ENCODE measurements at regions not wholly inside any gene's neighbourhood (a gene's known extent, or its start where the extent isn't known, plus 50 kb on each side); places are given as distances from the start of the nearest gene placed in this dataset.

GRCh38 chr4:175450446-175450845, 361.6 kb downstream of the GPM6A start:
- DNase-seq, result no peak

GRCh38 chr4:175451238-175451965, 360.7 kb downstream of the GPM6A start:
- no peak for DNase-seq

GRCh38 chr4:175453456-175453855, 358.6 kb downstream of the GPM6A start:
- no peak for DNase-seq

- DNase-seq, result no peak
Observed at GRCh38 chr4:175456131-175456530, 355.9 kb downstream of the GPM6A start.

- DNase-seq, result no peak
Observed at GRCh38 chr4:175457956-175458355, 354.1 kb downstream of the GPM6A start.

- no peak for DNase-seq
Observed at GRCh38 chr4:175459571-175459970, 352.5 kb downstream of the GPM6A start.

GRCh38 chr4:175460414-175460813, 351.6 kb downstream of the GPM6A start:
- DNase-seq, result no peak

- no peak for DNase-seq
Observed at GRCh38 chr4:175469514-175469913, 342.6 kb downstream of the GPM6A start.

- DNase-seq, result no peak
Observed at GRCh38 chr4:175470131-175470530, 341.9 kb downstream of the GPM6A start.

GRCh38 chr4:175480404-175480803, 331.7 kb downstream of the GPM6A start:
- no peak for DNase-seq

GRCh38 chr4:175499735-175500352, 312.2 kb downstream of the GPM6A start:
- no peak for DNase-seq

GRCh38 chr4:175504318-175504717, 307.7 kb downstream of the GPM6A start:
- no peak for DNase-seq

GRCh38 chr4:175509320-175509719, 302.7 kb downstream of the GPM6A start:
- DNase-seq, result no peak

GRCh38 chr4:175511861-175512260, 300.2 kb downstream of the GPM6A start:
- no peak for DNase-seq

GRCh38 chr4:175514174-175514573, 297.9 kb downstream of the GPM6A start:
- peak; percentile 40 for DNase-seq

- no peak for DNase-seq
Observed at GRCh38 chr4:175530655-175531054, 281.4 kb downstream of the GPM6A start.

GRCh38 chr4:175531405-175532091, 280.5 kb downstream of the GPM6A start:
- DNase-seq, result no peak

- peak; percentile 48 for DNase-seq
Observed at GRCh38 chr4:175536852-175537453, 275.1 kb downstream of the GPM6A start.

- DNase-seq, result no peak
Observed at GRCh38 chr4:175539498-175539897, 272.6 kb downstream of the GPM6A start.

- no peak for DNase-seq
Observed at GRCh38 chr4:175540151-175540550, 271.9 kb downstream of the GPM6A start.

GRCh38 chr4:175540732-175541131, 271.3 kb downstream of the GPM6A start:
- no peak for DNase-seq

GRCh38 chr4:175542786-175543185, 269.3 kb downstream of the GPM6A start:
- DNase-seq, result peak; percentile 83

- no peak for DNase-seq
Observed at GRCh38 chr4:175559126-175559525, 252.9 kb downstream of the GPM6A start.

- no peak for DNase-seq
Observed at GRCh38 chr4:175559526-175559925, 252.5 kb downstream of the GPM6A start.

Data from NCI-H748 treated with DMSO at 0.1 percent for 48 hours (cell line).